Gastroesophageal sphincter (tissue), 2 donors: ENCODE measurements at regions not wholly inside any gene's neighbourhood (a gene's known extent, or its start where the extent isn't known, plus 50 kb on each side); places are given as distances from the start of the nearest gene placed in this dataset.

Experiments
- EP300 ChIP-seq: sonication (generic); formaldehyde crosslinking; IDR thresholded peaks from one replicate; pipeline ENCODE4 v1.6.1; 2017; ENCODE audit warnings: antibody characterized with exemption, mild to moderate bottlenecking
- POLR2A ChIP-seq, 2 donors: fragments of 450-650 bp; IDR thresholded peaks; one replicate each; pipeline ENCODE4 v1.6.1; 2017; ENCODE audit warnings: antibody characterized with exemption in 2 of 2, mild to moderate bottlenecking in 2 of 2, moderate library complexity in 1 of 2

DNA sequence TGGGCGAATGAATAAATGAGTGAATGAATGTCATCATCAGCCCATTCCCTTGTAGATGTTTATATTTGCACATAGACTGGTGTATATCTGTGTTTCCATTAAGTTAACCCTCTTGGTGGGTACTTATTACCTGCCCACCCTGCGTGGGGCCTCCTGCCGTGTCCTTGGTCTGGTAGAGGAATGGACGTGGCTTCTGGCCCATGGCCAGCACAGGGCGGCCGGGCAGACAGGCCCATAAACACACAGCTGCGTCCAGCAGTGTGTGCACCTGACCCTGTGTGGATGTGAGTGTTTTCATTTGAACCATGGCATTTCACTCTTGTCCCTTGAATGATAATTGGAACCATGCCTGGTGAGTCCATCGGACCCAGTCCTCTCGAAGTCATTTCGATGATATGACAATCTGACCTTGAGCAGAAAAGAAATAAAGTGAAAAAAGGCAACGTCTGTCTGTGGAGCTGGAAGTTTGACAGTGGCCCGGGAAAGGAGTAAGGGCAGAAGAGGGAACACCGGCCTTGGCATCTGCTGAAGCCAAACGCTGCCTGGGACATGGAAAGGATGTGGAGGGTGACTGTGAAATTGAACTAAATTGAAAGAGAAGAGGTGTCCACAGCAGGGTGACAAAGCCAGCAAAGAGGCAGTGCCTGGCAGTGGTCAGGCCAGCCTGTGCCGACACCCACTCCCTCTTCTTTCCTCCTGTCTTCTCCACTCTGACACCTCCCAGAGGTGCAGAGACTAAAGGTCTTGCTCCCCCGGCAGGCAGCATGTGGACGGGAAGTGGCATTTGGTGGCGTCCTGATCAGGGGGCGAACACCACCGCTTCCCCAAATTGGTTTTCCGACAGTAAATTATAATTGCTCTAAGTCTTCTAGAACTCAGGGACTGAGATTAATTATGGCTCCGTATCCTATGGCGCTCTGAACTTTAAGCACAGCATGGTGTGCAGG lies 199.0 kb upstream of the ZMIZ1 start:
- TF ChIP-seq EP300 (no peak), POLR2A (IDR thresholded peaks at IDR 0.05) (no peak)
